ENCODE measurements at regions not wholly inside any gene's neighbourhood (a gene's known extent, or its start where the extent isn't known, plus 50 kb on each side); places are given as distances from the start of the nearest gene placed in this dataset.

GRCh38 chr11:127369356-127369755 is 368.8 kb upstream of the KIRREL3 start:
- Histone ChIP-seq H3K9me3 (no peaks in the 10 kb centered on the region), H3K4me3 (no peak overlapping the region), H3K27me3 (peaks cover 0 to under 1% (median 0%) of the 10 kb centered on the region in 4 donors), H3K27ac (replicated peaks in 1 of 4) (no peak overlapping the region), H3K36me3 (no peaks in the 10 kb centered on the region), H3K4me1 (no peaks in the 10 kb centered on the region)
- DNase-seq (ENCODE audit: extremely low spot score): peak; percentile 42
- TF ChIP-seq CTCF (IDR thresholded peaks at IDR 0.05): no peak
- 87% methylated on average over 8 of the region's 8 CpGs for WGBS
- intact Hi-C loops (cut with DNase I): no loop called here

GRCh38 chr11:127362754-127363308 is 362.3 kb upstream of the KIRREL3 start:
- intact Hi-C loops (cut with DNase I): no loop called here
- no peaks in the 10 kb centered on the region for H3K36me3 ChIP-seq
- peaks cover 0 to 9% (median 0%) of the 10 kb centered on the region in 4 donors for H3K27me3 ChIP-seq
- 90% methylated on average over 14 of the region's 14 CpGs for WGBS
- TF ChIP-seq EP300 (IDR thresholded peaks at IDR 0.05) (no peak), POLR2AphosphoS5 (IDR thresholded peaks at IDR 0.05) (no peak), CTCF (IDR thresholded peaks at IDR 0.05) (no peak), POLR2A (IDR thresholded peaks at IDR 0.05; ENCODE audit: low read depth) (no peak)
- H3K4me3 ChIP-seq: no peak overlapping the region
- H3K27ac ChIP-seq (replicated peaks in 1 of 4): no peak overlapping the region
- no peaks in the 10 kb centered on the region for H3K9me3 ChIP-seq
- no peaks in the 10 kb centered on the region for H3K4me1 ChIP-seq
- no peak for DNase-seq (ENCODE audit: extremely low spot score)

- intact Hi-C loops (cut with DNase I): no loop called here
- no peak overlapping the region for H3K4me3 ChIP-seq
- H3K9me3 ChIP-seq: no peaks in the 10 kb centered on the region
- peaks cover 0 to 9% (median 0%) of the 10 kb centered on the region in 4 donors for H3K27me3 ChIP-seq
- no peak overlapping the region for H3K27ac ChIP-seq (replicated peaks in 1 of 4)
- no peaks in the 10 kb centered on the region for H3K36me3 ChIP-seq
- DNase-seq (ENCODE audit: extremely low spot score): no peak
- WGBS: 89% methylated on average over 7 of the region's 7 CpGs
- TF ChIP-seq POLR2A (IDR thresholded peaks at IDR 0.05; ENCODE audit: low read depth): no peak
- no peaks in the 10 kb centered on the region for H3K4me1 ChIP-seq
These were observed 357.6 kb upstream of the KIRREL3 start for GRCh38 chr11:127358160-127358559.

- no peaks in the 10 kb centered on the region for H3K36me3 ChIP-seq
- H3K27me3 ChIP-seq: no peaks in the 10 kb centered on the region
- no peak overlapping the region for H3K27ac ChIP-seq (replicated peaks in 1 of 4)
- H3K4me3 ChIP-seq: no peak overlapping the region
- DNase-seq (ENCODE audit: extremely low spot score): no peak
- 92% methylated on average over 3 of the region's 3 CpGs for WGBS
- no peak for TF ChIP-seq POLR2A (IDR thresholded peaks at IDR 0.05; ENCODE audit: low read depth)
- no peak for TF ChIP-seq POLR2AphosphoS5 (IDR thresholded peaks at IDR 0.05)
- no peak for TF ChIP-seq EP300 (IDR thresholded peaks at IDR 0.05)
- TF ChIP-seq CTCF (IDR thresholded peaks at IDR 0.05): no peak
- H3K9me3 ChIP-seq: peaks cover 0 to 5% (median 0%) of the 10 kb centered on the region in 4 donors
- intact Hi-C loops (cut with DNase I): no loop called here
- H3K4me1 ChIP-seq: no peaks in the 10 kb centered on the region
These were observed 349.9 kb upstream of the KIRREL3 start for GRCh38 chr11:127350476-127350875.

GRCh38 chr11:127345819-127346459 is 345.4 kb upstream of the KIRREL3 start:
- no peak for DNase-seq (ENCODE audit: extremely low spot score)
- intact Hi-C loops (cut with DNase I): loop anchor here (2.0 kb wide), 1 partner anchor 905 kb away; no protein-coding TSS in a partner anchor
- peak; percentile 46 to 61 (median 50) for TF ChIP-seq CTCF (IDR thresholded peaks at IDR 0.05)
- no peak for TF ChIP-seq POLR2AphosphoS5 (IDR thresholded peaks at IDR 0.05)
- TF ChIP-seq EP300 (IDR thresholded peaks at IDR 0.05): no peak
- TF ChIP-seq POLR2A (IDR thresholded peaks at IDR 0.05; ENCODE audit: low read depth): no peak
- no peak overlapping the region for H3K27ac ChIP-seq (replicated peaks in 1 of 4)
- peaks cover 0 to 5% (median 0%) of the 10 kb centered on the region in 4 donors for H3K27me3 ChIP-seq
- 40% methylated on average over 12 of the region's 12 CpGs for WGBS
- H3K9me3 ChIP-seq: peaks cover 0 to 5% (median 0%) of the 10 kb centered on the region in 4 donors
- H3K36me3 ChIP-seq: no peaks in the 10 kb centered on the region
- no peaks in the 10 kb centered on the region for H3K4me1 ChIP-seq
- H3K4me3 ChIP-seq: peak overlapping the region in 1 of 4 donors; percentile 7
